ENCODE measurements at regions not wholly inside any gene's neighbourhood (a gene's known extent, or its start where the extent isn't known, plus 50 kb on each side); places are given as distances from the start of the nearest gene placed in this dataset.

GRCh38 chr6:140609956-140610355 lies 1235.5 kb upstream of the CITED2 start:
- Histone ChIP-seq H3K36me3 (ENCODE audit: insufficient read depth, insufficient read length, low read length) (no peaks in the 10 kb centered on the region), H3K27me3 (ENCODE audit: insufficient read depth, insufficient read length) (no peaks in the 10 kb centered on the region), H3K9me3 (ENCODE audit: insufficient read depth, low read length) (no peaks in the 10 kb centered on the region), H3K9ac (ENCODE audit: insufficient read length, low read depth) (no peak overlapping the region), H3K4me3 (ENCODE audit: insufficient read length, low read depth) (no peak overlapping the region), H3K4me1 (ENCODE audit: insufficient read depth, insufficient read length) (no peaks in the 10 kb centered on the region)
- no peak for TF ChIP-seq SUZ12 (IDR thresholded peaks at IDR 0.05; ENCODE audit: extremely low read depth, insufficient read depth, insufficient read length)
- no peak for TF ChIP-seq ZNF274 (IDR thresholded peaks at IDR 0.05; ENCODE audit: low read depth, low read length)
- no peak for TF ChIP-seq YY1 (IDR thresholded peaks at IDR 0.05; ENCODE audit: insufficient read depth, insufficient read length)
- no peak for DNase-seq (ENCODE audit: low read depth, low spot score)

- TF ChIP-seq SUZ12 (IDR thresholded peaks at IDR 0.05; ENCODE audit: extremely low read depth, insufficient read depth, insufficient read length), result no peak
- H3K9ac ChIP-seq (ENCODE audit: insufficient read length, low read depth), result no peak overlapping the region
These were observed 1234.9 kb upstream of the CITED2 start for GRCh38 chr6:140609321-140609720.

GRCh38 chr6:140604786-140605185 lies 1230.3 kb upstream of the CITED2 start:
- Histone ChIP-seq H3K9ac (ENCODE audit: insufficient read length, low read depth) (no peak overlapping the region), H3K4me3 (ENCODE audit: insufficient read length, low read depth) (no peak overlapping the region), H3K36me3 (ENCODE audit: insufficient read depth, insufficient read length, low read length) (no peaks in the 10 kb centered on the region), H3K9me3 (ENCODE audit: insufficient read depth, low read length) (no peaks in the 10 kb centered on the region), H3K27me3 (ENCODE audit: insufficient read depth, insufficient read length) (no peaks in the 10 kb centered on the region), H3K4me1 (ENCODE audit: insufficient read depth, insufficient read length) (no peaks in the 10 kb centered on the region)
- DNase-seq (ENCODE audit: low read depth, low spot score), result no peak
- no peak for TF ChIP-seq YY1 (IDR thresholded peaks at IDR 0.05; ENCODE audit: insufficient read depth, insufficient read length)
- no peak for TF ChIP-seq SUZ12 (IDR thresholded peaks at IDR 0.05; ENCODE audit: extremely low read depth, insufficient read depth, insufficient read length)
- no peak for TF ChIP-seq ZNF274 (IDR thresholded peaks at IDR 0.05; ENCODE audit: low read depth, low read length)

More at GRCh38 chr6:140609321-140609720, 1234.9 kb upstream of the CITED2 start:
- H3K36me3 ChIP-seq (ENCODE audit: insufficient read depth, insufficient read length, low read length), result no peaks in the 10 kb centered on the region
- H3K9me3 ChIP-seq (ENCODE audit: insufficient read depth, low read length), result no peaks in the 10 kb centered on the region
- no peaks in the 10 kb centered on the region for H3K27me3 ChIP-seq (ENCODE audit: insufficient read depth, insufficient read length)
- no peak for DNase-seq (ENCODE audit: low read depth, low spot score)
- H3K4me3 ChIP-seq (ENCODE audit: insufficient read length, low read depth), result no peak overlapping the region
- no peaks in the 10 kb centered on the region for H3K4me1 ChIP-seq (ENCODE audit: insufficient read depth, insufficient read length)

- DNase-seq (ENCODE audit: low read depth, low spot score), result no peak
- no peak overlapping the region for H3K9ac ChIP-seq (ENCODE audit: insufficient read length, low read depth)
- no peaks in the 10 kb centered on the region for H3K4me1 ChIP-seq (ENCODE audit: insufficient read depth, insufficient read length)
- H3K9me3 ChIP-seq (ENCODE audit: insufficient read depth, low read length), result no peaks in the 10 kb centered on the region
- no peak for TF ChIP-seq YY1 (IDR thresholded peaks at IDR 0.05; ENCODE audit: insufficient read depth, insufficient read length)
- no peak for TF ChIP-seq ZNF274 (IDR thresholded peaks at IDR 0.05; ENCODE audit: low read depth, low read length)
- TF ChIP-seq SUZ12 (IDR thresholded peaks at IDR 0.05; ENCODE audit: extremely low read depth, insufficient read depth, insufficient read length), result no peak
- H3K36me3 ChIP-seq (ENCODE audit: insufficient read depth, insufficient read length, low read length), result no peaks in the 10 kb centered on the region
- H3K27me3 ChIP-seq (ENCODE audit: insufficient read depth, insufficient read length), result no peaks in the 10 kb centered on the region
- no peak overlapping the region for H3K4me3 ChIP-seq (ENCODE audit: insufficient read length, low read depth)
These were observed 1228.2 kb upstream of the CITED2 start for GRCh38 chr6:140602431-140603248.

GRCh38 chr6:140601021-140601808 lies 1226.8 kb upstream of the CITED2 start:
- TF ChIP-seq YY1 (IDR thresholded peaks at IDR 0.05; ENCODE audit: insufficient read depth, insufficient read length), result no peak
- no peak for TF ChIP-seq ZNF274 (IDR thresholded peaks at IDR 0.05; ENCODE audit: low read depth, low read length)
- no peak for TF ChIP-seq SUZ12 (IDR thresholded peaks at IDR 0.05; ENCODE audit: extremely low read depth, insufficient read depth, insufficient read length)
- Histone ChIP-seq H3K27me3 (ENCODE audit: insufficient read depth, insufficient read length) (no peaks in the 10 kb centered on the region), H3K36me3 (ENCODE audit: insufficient read depth, insufficient read length, low read length) (no peaks in the 10 kb centered on the region), H3K9me3 (ENCODE audit: insufficient read depth, low read length) (no peaks in the 10 kb centered on the region), H3K9ac (ENCODE audit: insufficient read length, low read depth) (no peak overlapping the region), H3K4me1 (ENCODE audit: insufficient read depth, insufficient read length) (no peaks in the 10 kb centered on the region), H3K4me3 (ENCODE audit: insufficient read length, low read depth) (no peak overlapping the region)
- no peak for DNase-seq (ENCODE audit: low read depth, low spot score)

- no peak for DNase-seq (ENCODE audit: low read depth, low spot score)
- no peak for TF ChIP-seq YY1 (IDR thresholded peaks at IDR 0.05; ENCODE audit: insufficient read depth, insufficient read length)
- no peak for TF ChIP-seq SUZ12 (IDR thresholded peaks at IDR 0.05; ENCODE audit: extremely low read depth, insufficient read depth, insufficient read length)
- no peak for TF ChIP-seq ZNF274 (IDR thresholded peaks at IDR 0.05; ENCODE audit: low read depth, low read length)
- H3K4me3 ChIP-seq (ENCODE audit: insufficient read length, low read depth), result no peak overlapping the region
- no peaks in the 10 kb centered on the region for H3K9me3 ChIP-seq (ENCODE audit: insufficient read depth, low read length)
- H3K36me3 ChIP-seq (ENCODE audit: insufficient read depth, insufficient read length, low read length), result no peaks in the 10 kb centered on the region
- H3K27me3 ChIP-seq (ENCODE audit: insufficient read depth, insufficient read length), result no peaks in the 10 kb centered on the region
- H3K9ac ChIP-seq (ENCODE audit: insufficient read length, low read depth), result no peak overlapping the region
- no peaks in the 10 kb centered on the region for H3K4me1 ChIP-seq (ENCODE audit: insufficient read depth, insufficient read length)
These were observed 1225.5 kb upstream of the CITED2 start for GRCh38 chr6:140599916-140600315.

GRCh38 chr6:140597181-140597580 lies 1222.7 kb upstream of the CITED2 start:
- no peak for DNase-seq (ENCODE audit: low read depth, low spot score)
- Histone ChIP-seq H3K9me3 (ENCODE audit: insufficient read depth, low read length) (no peaks in the 10 kb centered on the region), H3K36me3 (ENCODE audit: insufficient read depth, insufficient read length, low read length) (no peaks in the 10 kb centered on the region), H3K27me3 (ENCODE audit: insufficient read depth, insufficient read length) (no peaks in the 10 kb centered on the region), H3K4me1 (ENCODE audit: insufficient read depth, insufficient read length) (no peaks in the 10 kb centered on the region), H3K4me3 (ENCODE audit: insufficient read length, low read depth) (no peak overlapping the region), H3K9ac (ENCODE audit: insufficient read length, low read depth) (no peak overlapping the region)
- TF ChIP-seq SUZ12 (IDR thresholded peaks at IDR 0.05; ENCODE audit: extremely low read depth, insufficient read depth, insufficient read length), result no peak
- TF ChIP-seq YY1 (IDR thresholded peaks at IDR 0.05; ENCODE audit: insufficient read depth, insufficient read length), result no peak
- TF ChIP-seq ZNF274 (IDR thresholded peaks at IDR 0.05; ENCODE audit: low read depth, low read length), result no peak
